NCI-H524 treated with DMSO at 0.1 percent for 48 hours (cell line): ENCODE measurements at regions not wholly inside any gene's neighbourhood (a gene's known extent, or its start where the extent isn't known, plus 50 kb on each side); places are given as distances from the start of the nearest gene placed in this dataset.

ENCODE experiments used
- DNase-seq: peaks from one replicate; lab custom pipeline; 2025; lab: John Stamatoyannopoulos, UW

GRCh38 chr1:115142616-115143015 is 53.3 kb upstream of the TSPAN2 start:
- no peak for DNase-seq

- DNase-seq, result no peak
These were observed 51.8 kb upstream of the TSPAN2 start for GRCh38 chr1:115141145-115141454.

- no peak for DNase-seq
These were observed 51.3 kb upstream of the TSPAN2 start for GRCh38 chr1:115140442-115141144.

GRCh38 chr1:115139381-115139780 is 50.1 kb upstream of the TSPAN2 start:
- DNase-seq, result no peak
